ENCODE measurements at regions not wholly inside any gene's neighbourhood (a gene's known extent, or its start where the extent isn't known, plus 50 kb on each side); places are given as distances from the start of the nearest gene placed in this dataset.

GRCh38 chr9:11103525-11103924, 490.7 kb upstream of the PTPRD start:
- no peak for TF ChIP-seq ZFX (IDR thresholded peaks at IDR 0.05; ENCODE audit: borderline replicate concordance)
- no peak for TF ChIP-seq CTCF (IDR thresholded peaks at IDR 0.05)

GRCh38 chr9:11107196-11107595, 494.4 kb upstream of the PTPRD start:
- TF ChIP-seq CTCF (IDR thresholded peaks at IDR 0.05), result no peak
- TF ChIP-seq ZFX (IDR thresholded peaks at IDR 0.05; ENCODE audit: borderline replicate concordance), result no peak
- H3K27ac ChIP-seq, result no peak overlapping the region

More at GRCh38 chr9:11103525-11103924, 490.7 kb upstream of the PTPRD start:
- H3K27ac ChIP-seq, result no peak overlapping the region

- TF ChIP-seq ZFX (IDR thresholded peaks at IDR 0.05; ENCODE audit: borderline replicate concordance), result no peak
- no peak for TF ChIP-seq CTCF (IDR thresholded peaks at IDR 0.05)
These were observed 515.4 kb upstream of the PTPRD start for GRCh38 chr9:11128156-11128555.

GRCh38 chr9:11135851-11136250, 523.0 kb upstream of the PTPRD start:
- no peak for TF ChIP-seq CTCF (IDR thresholded peaks at IDR 0.05)
- TF ChIP-seq ZFX (IDR thresholded peaks at IDR 0.05; ENCODE audit: borderline replicate concordance), result no peak
- no peak overlapping the region for H3K27ac ChIP-seq

More at GRCh38 chr9:11128156-11128555, 515.4 kb upstream of the PTPRD start:
- no peak overlapping the region for H3K27ac ChIP-seq

- H3K27ac ChIP-seq, result no peak overlapping the region
- TF ChIP-seq ZFX (IDR thresholded peaks at IDR 0.05; ENCODE audit: borderline replicate concordance) (no peak), CTCF (IDR thresholded peaks at IDR 0.05) (no peak)
These were observed 528.6 kb upstream of the PTPRD start for GRCh38 chr9:11141357-11141756.

GRCh38 chr9:11142965-11143738, 530.4 kb upstream of the PTPRD start:
- H3K27ac ChIP-seq, result no peak overlapping the region
- TF ChIP-seq CTCF (IDR thresholded peaks at IDR 0.05) (no peak), ZFX (IDR thresholded peaks at IDR 0.05; ENCODE audit: borderline replicate concordance) (no peak)

- H3K27ac ChIP-seq, result no peak overlapping the region
- TF ChIP-seq ZFX (IDR thresholded peaks at IDR 0.05; ENCODE audit: borderline replicate concordance) (no peak), CTCF (IDR thresholded peaks at IDR 0.05) (no peak)
These were observed 531.9 kb upstream of the PTPRD start for GRCh38 chr9:11144746-11145145.

Data from 22Rv1 (cell line).